ENCODE measurements at regions not wholly inside any gene's neighbourhood (a gene's known extent, or its start where the extent isn't known, plus 50 kb on each side); places are given as distances from the start of the nearest gene placed in this dataset.

DNA sequence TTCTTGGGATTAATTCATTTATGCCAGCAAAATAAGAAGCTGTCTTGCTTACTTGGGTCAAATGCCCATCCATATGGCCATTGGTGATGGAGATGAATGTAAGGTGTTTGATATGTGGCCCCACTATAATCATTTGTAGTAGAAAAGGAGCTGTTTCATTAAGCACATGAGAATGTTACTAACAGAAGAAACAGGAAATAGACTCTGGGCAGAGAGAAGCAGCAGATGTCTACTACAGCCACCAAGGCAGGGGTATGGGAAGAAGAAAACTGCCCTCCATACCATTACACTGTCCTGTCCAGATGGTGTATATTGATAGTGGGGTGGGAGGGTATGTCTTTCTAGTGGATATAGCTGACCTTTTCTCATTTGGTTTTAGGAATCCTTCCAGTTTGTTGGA, 386.6 kb upstream of the CLINT1 start:
- H3K4me1 Mint-ChIP-seq (ENCODE audit: unreplicated experiment) = no peaks in the 10 kb centered on the region
- TF ChIP-seq, protein P1, sequence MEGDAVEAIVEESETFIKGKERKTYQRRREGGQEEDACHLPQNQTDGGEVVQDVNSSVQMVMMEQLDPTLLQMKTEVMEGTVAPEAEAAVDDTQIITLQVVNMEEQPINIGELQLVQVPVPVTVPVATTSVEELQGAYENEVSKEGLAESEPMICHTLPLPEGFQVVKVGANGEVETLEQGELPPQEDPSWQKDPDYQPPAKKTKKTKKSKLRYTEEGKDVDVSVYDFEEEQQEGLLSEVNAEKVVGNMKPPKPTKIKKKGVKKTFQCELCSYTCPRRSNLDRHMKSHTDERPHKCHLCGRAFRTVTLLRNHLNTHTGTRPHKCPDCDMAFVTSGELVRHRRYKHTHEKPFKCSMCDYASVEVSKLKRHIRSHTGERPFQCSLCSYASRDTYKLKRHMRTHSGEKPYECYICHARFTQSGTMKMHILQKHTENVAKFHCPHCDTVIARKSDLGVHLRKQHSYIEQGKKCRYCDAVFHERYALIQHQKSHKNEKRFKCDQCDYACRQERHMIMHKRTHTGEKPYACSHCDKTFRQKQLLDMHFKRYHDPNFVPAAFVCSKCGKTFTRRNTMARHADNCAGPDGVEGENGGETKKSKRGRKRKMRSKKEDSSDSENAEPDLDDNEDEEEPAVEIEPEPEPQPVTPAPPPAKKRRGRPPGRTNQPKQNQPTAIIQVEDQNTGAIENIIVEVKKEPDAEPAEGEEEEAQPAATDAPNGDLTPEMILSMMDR (IDR thresholded peaks at IDR 0.05) = no peak
- H3K27me3 Mint-ChIP-seq (ENCODE audit: unreplicated experiment) = peaks cover 56% of the 10 kb centered on the region

DNA sequence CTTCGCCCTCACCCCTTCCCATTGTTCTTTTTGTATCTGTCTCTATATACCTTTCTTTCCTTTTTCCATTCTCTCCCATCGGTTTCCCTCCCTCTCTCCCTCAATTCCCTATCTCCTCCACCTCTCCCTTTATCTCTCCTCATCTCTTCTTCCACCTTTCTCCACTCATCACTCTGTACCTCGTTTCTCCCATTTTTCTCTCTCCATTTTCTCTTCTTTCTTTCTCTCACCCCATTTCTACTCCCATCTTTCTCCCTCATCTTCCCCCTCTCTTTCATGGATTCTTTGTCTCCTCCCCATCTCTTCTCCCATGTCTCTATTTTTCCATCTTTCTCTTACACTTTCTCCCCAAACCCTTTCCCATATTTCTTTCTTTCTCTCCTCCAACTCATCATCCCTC, 385.9 kb upstream of the CLINT1 start:
- Mint-ChIP-seq H3K4me3 (ENCODE audit: unreplicated experiment) (no peak overlapping the region), H3K9me3 (ENCODE audit: unreplicated experiment) (no peaks in the 10 kb centered on the region), H3K36me3 (ENCODE audit: unreplicated experiment) (no peaks in the 10 kb centered on the region), H3K4me1 (ENCODE audit: unreplicated experiment) (no peaks in the 10 kb centered on the region), H3K27me3 (ENCODE audit: unreplicated experiment) (peaks cover 56% of the 10 kb centered on the region), H3K27ac (ENCODE audit: unreplicated experiment) (no peak overlapping the region)
- TF ChIP-seq, protein P1 (IDR thresholded peaks at IDR 0.05) = no peak
- no peak for DNase-seq (ENCODE audit: extremely low spot score, unreplicated experiment)

More for the DNA sequence above, 386.6 kb upstream of the CLINT1 start:
- H3K4me3 Mint-ChIP-seq (ENCODE audit: unreplicated experiment) = no peak overlapping the region
- H3K36me3 Mint-ChIP-seq (ENCODE audit: unreplicated experiment) = no peaks in the 10 kb centered on the region
- H3K9me3 Mint-ChIP-seq (ENCODE audit: unreplicated experiment) = no peaks in the 10 kb centered on the region
- DNase-seq (ENCODE audit: extremely low spot score, unreplicated experiment) = no peak
- H3K27ac Mint-ChIP-seq (ENCODE audit: unreplicated experiment) = no peak overlapping the region

GRCh38 chr5:158236511-158237335, 377.8 kb upstream of the CLINT1 start:
- H3K4me3 Mint-ChIP-seq (ENCODE audit: unreplicated experiment) = no peak overlapping the region
- H3K36me3 Mint-ChIP-seq (ENCODE audit: unreplicated experiment) = no peaks in the 10 kb centered on the region
- TF ChIP-seq, protein P1 (IDR thresholded peaks at IDR 0.05) = no peak
- H3K27me3 Mint-ChIP-seq (ENCODE audit: unreplicated experiment) = peaks cover 8% of the 10 kb centered on the region
- H3K9me3 Mint-ChIP-seq (ENCODE audit: unreplicated experiment) = no peaks in the 10 kb centered on the region
- peaks cover 13% of the 10 kb centered on the region for H3K4me1 Mint-ChIP-seq (ENCODE audit: unreplicated experiment)
- H3K27ac Mint-ChIP-seq (ENCODE audit: unreplicated experiment) = no peak overlapping the region
- no peak for DNase-seq (ENCODE audit: extremely low spot score, unreplicated experiment)

GRCh38 chr5:158235159-158235547, 376.2 kb upstream of the CLINT1 start:
- no peaks in the 10 kb centered on the region for H3K36me3 Mint-ChIP-seq (ENCODE audit: unreplicated experiment)
- H3K4me3 Mint-ChIP-seq (ENCODE audit: unreplicated experiment) = no peak overlapping the region
- peaks cover 13% of the 10 kb centered on the region for H3K4me1 Mint-ChIP-seq (ENCODE audit: unreplicated experiment)
- no peak overlapping the region for H3K27ac Mint-ChIP-seq (ENCODE audit: unreplicated experiment)
- no peaks in the 10 kb centered on the region for H3K9me3 Mint-ChIP-seq (ENCODE audit: unreplicated experiment)
- no peak for DNase-seq (ENCODE audit: extremely low spot score, unreplicated experiment)
- H3K27me3 Mint-ChIP-seq (ENCODE audit: unreplicated experiment) = peaks cover 5% of the 10 kb centered on the region
- TF ChIP-seq, protein P1 (IDR thresholded peaks at IDR 0.05) = no peak

- H3K4me1 Mint-ChIP-seq (ENCODE audit: unreplicated experiment) = peaks cover 13% of the 10 kb centered on the region
- peaks cover 3% of the 10 kb centered on the region for H3K27me3 Mint-ChIP-seq (ENCODE audit: unreplicated experiment)
- TF ChIP-seq, protein P1 (IDR thresholded peaks at IDR 0.05) = no peak
- no peaks in the 10 kb centered on the region for H3K36me3 Mint-ChIP-seq (ENCODE audit: unreplicated experiment)
- DNase-seq (ENCODE audit: extremely low spot score, unreplicated experiment) = no peak
- no peaks in the 10 kb centered on the region for H3K9me3 Mint-ChIP-seq (ENCODE audit: unreplicated experiment)
- H3K4me3 Mint-ChIP-seq (ENCODE audit: unreplicated experiment) = no peak overlapping the region
- H3K27ac Mint-ChIP-seq (ENCODE audit: unreplicated experiment) = no peak overlapping the region
These were observed 375.6 kb upstream of the CLINT1 start for GRCh38 chr5:158234323-158235158.
